SK-N-DZ (cell line): ENCODE measurements at regions not wholly inside any gene's neighbourhood (a gene's known extent, or its start where the extent isn't known, plus 50 kb on each side); places are given as distances from the start of the nearest gene placed in this dataset.
"Not testable (repeated sequence)": the region's sequence is repeated elsewhere in the genome, so short reads cannot be mapped to it uniquely, and the experiment has no call there.

ENCODE experiments used
- DNase-seq: peaks from one replicate; pipeline ENCODE4 v3.0.0-alpha.2; 2015; ENCODE audit warnings: low spot score

GRCh38 chr6:79394690-79395089 is 142.5 kb downstream of the LCA5 start:
- no peak for DNase-seq

- no peak for DNase-seq
Measured at GRCh38 chr6:79392094-79392493, 145.1 kb downstream of the LCA5 start.

GRCh38 chr6:79391480-79391879 is 145.8 kb downstream of the LCA5 start:
- no peak for DNase-seq

- DNase-seq, result no peak
Measured at GRCh38 chr6:79385893-79386292, 151.3 kb downstream of the LCA5 start.

- no peak for DNase-seq
Measured at GRCh38 chr6:79385333-79385732, 150.9 kb upstream of the HMGN3 start.

- peak; percentile 57 for DNase-seq
Measured at GRCh38 chr6:79384845-79385244, 150.4 kb upstream of the HMGN3 start.

GRCh38 chr6:79378957-79379356 is 144.5 kb upstream of the HMGN3 start:
- no peak for DNase-seq

GRCh38 chr6:79377888-79378348 is 143.4 kb upstream of the HMGN3 start:
- no peak for DNase-seq

GRCh38 chr6:79377047-79377446 is 142.6 kb upstream of the HMGN3 start:
- DNase-seq, result no peak

- no peak for DNase-seq
Measured at GRCh38 chr6:79375635-79376337, 141.3 kb upstream of the HMGN3 start.

- no peak for DNase-seq
Measured at GRCh38 chr6:79374308-79374707, 139.8 kb upstream of the HMGN3 start.

GRCh38 chr6:79373880-79374279 is 139.4 kb upstream of the HMGN3 start:
- DNase-seq, result no peak

GRCh38 chr6:79373246-79373645 is 138.8 kb upstream of the HMGN3 start:
- DNase-seq, result no peak

GRCh38 chr6:79372757-79373156 is 138.3 kb upstream of the HMGN3 start:
- no peak for DNase-seq

GRCh38 chr6:79369026-79369425 is 134.5 kb upstream of the HMGN3 start:
- no peak for DNase-seq

- not testable (repeated sequence) for DNase-seq
Measured at GRCh38 chr6:79363441-79363840, 129.0 kb upstream of the HMGN3 start.

GRCh38 chr6:79361074-79361473 is 126.6 kb upstream of the HMGN3 start:
- not testable (repeated sequence) for DNase-seq

- no peak for DNase-seq
Measured at GRCh38 chr6:79353226-79353625, 118.7 kb upstream of the HMGN3 start.

GRCh38 chr6:79338493-79338892 is 104.0 kb upstream of the HMGN3 start:
- DNase-seq, result no peak

GRCh38 chr6:79335133-79335674 is 100.7 kb upstream of the HMGN3 start:
- DNase-seq, result no peak

- peak; percentile 18 for DNase-seq
Measured at GRCh38 chr6:79334674-79335073, 100.2 kb upstream of the HMGN3 start.

- no peak for DNase-seq
Measured at GRCh38 chr6:79330704-79331103, 96.2 kb upstream of the HMGN3 start.

GRCh38 chr6:79313254-79313653 is 78.8 kb upstream of the HMGN3 start:
- no peak for DNase-seq
